Upper lobe of right lung (tissue), 1 donor: ENCODE measurements at regions not wholly inside any gene's neighbourhood (a gene's known extent, or its start where the extent isn't known, plus 50 kb on each side); places are given as distances from the start of the nearest gene placed in this dataset.

Experiments
- ATAC-seq: fragments of 200-7000 bp; cut with Tn5 transposase; one replicate; pipeline ENCODE4 v1.9.1; 2020; ENCODE audit warnings: mild to moderate bottlenecking, moderate library complexity
- DNase-seq: peaks from one replicate; pipeline ENCODE4 v3.0.0-alpha.2; 2020
- H3K27ac ChIP-seq: fragments of 200-600 bp; one replicate; pipeline ENCODE4 v1.8.0; 2022
- H3K27me3 ChIP-seq: fragments of 200-600 bp; one replicate; pipeline ENCODE4 v1.8.0; 2022; ENCODE audit warnings: mild to moderate bottlenecking
- H3K36me3 ChIP-seq: fragments of 200-600 bp; one replicate; pipeline ENCODE4 v1.8.0; 2022
- H3K4me1 ChIP-seq: fragments of 200-600 bp; one replicate; pipeline ENCODE4 v1.8.0; 2022
- H3K4me3 ChIP-seq: fragments of 200-600 bp; one replicate; pipeline ENCODE4 v1.8.0; 2022; ENCODE audit warnings: mild to moderate bottlenecking
- H3K9me3 ChIP-seq: fragments of 200-600 bp; one replicate; pipeline ENCODE4 v1.8.0; 2022
- CTCF ChIP-seq: fragments of 200-600 bp; IDR thresholded peaks from one replicate; pipeline ENCODE4 v1.8.0; 2022; ENCODE audit warnings: antibody characterized with exemption
- intact Hi-C: fragments of 100-400 bp; cut with DNase I; formaldehyde crosslinking; loops from one replicate; pipeline ENCODE4 v1.11.0; 2022
- donor health status: DM: no; HTN: yes; CAD: no; lungs with severe emphysema.

DNA sequence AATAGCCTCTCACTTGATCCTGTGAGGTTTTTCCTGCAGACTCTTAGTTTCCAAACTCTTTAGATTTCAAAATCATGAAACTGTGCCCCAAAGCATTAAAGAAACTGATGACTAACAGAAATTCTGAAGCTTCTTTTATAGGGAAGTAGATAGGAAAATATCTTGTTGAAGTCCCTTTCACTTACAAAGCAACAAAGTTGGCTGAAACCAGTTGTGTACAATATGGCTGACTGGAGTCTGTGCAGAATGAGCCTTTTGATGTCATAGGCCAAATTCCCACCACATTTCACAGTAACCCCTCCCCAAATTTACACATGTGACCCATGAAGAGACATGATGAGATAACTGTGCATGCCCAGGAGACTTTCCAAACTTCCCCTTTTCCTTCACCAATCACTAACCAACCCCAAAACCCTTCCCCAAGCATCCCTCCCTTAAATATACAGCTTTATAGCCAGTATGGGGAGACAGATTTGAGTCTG is 61.7 kb upstream of the NCK2 start:
- no peaks in the 10 kb centered on the region for H3K27me3 ChIP-seq
- intact Hi-C loops: no loop called here
- no peaks in the 10 kb centered on the region for H3K36me3 ChIP-seq
- TF ChIP-seq CTCF: no peak
- H3K27ac ChIP-seq: no peak overlapping the region
- ATAC-seq (no peak), DNase-seq (no peak)
- no peak overlapping the region for H3K4me3 ChIP-seq
- no peaks in the 10 kb centered on the region for H3K9me3 ChIP-seq
- H3K4me1 ChIP-seq: no peaks in the 10 kb centered on the region

DNA sequence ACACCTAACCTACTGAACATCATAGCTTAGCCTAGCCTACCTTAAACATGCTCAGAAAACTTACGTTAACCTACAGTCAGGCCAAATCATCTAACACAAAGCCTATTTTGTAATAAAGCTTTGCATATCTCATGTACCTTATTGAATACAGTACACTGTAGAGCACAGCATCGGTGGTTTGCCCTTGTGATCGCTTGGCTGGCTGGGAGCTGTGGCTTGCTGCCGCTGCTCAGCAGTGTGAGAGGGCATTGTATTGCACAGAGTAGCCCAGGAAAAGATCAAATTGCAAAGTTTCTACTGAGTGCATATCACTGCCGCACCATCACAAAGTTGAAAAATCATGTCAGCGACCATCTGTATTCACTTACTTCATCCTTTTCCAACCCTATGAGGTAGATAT is 62.3 kb upstream of the NCK2 start:
- intact Hi-C loops: no loop called here
- H3K4me1 ChIP-seq: no peaks in the 10 kb centered on the region
- no peaks in the 10 kb centered on the region for H3K36me3 ChIP-seq
- no peak for TF ChIP-seq CTCF
- no peak overlapping the region for H3K4me3 ChIP-seq
- H3K27me3 ChIP-seq: no peaks in the 10 kb centered on the region
- no peak overlapping the region for H3K27ac ChIP-seq
- DNase-seq (no peak), ATAC-seq (no peak)
- H3K9me3 ChIP-seq: no peaks in the 10 kb centered on the region

- H3K4me3 ChIP-seq: no peak overlapping the region
- no peak overlapping the region for H3K27ac ChIP-seq
- H3K9me3 ChIP-seq: no peaks in the 10 kb centered on the region
- intact Hi-C loops: no loop called here
- TF ChIP-seq CTCF: no peak
- H3K27me3 ChIP-seq: no peaks in the 10 kb centered on the region
- H3K4me1 ChIP-seq: no peaks in the 10 kb centered on the region
- ATAC-seq: no peak
- DNase-seq: no peak
- H3K36me3 ChIP-seq: no peaks in the 10 kb centered on the region
Observed at GRCh38 chr2:105681927-105682326, 62.8 kb upstream of the NCK2 start.

DNA sequence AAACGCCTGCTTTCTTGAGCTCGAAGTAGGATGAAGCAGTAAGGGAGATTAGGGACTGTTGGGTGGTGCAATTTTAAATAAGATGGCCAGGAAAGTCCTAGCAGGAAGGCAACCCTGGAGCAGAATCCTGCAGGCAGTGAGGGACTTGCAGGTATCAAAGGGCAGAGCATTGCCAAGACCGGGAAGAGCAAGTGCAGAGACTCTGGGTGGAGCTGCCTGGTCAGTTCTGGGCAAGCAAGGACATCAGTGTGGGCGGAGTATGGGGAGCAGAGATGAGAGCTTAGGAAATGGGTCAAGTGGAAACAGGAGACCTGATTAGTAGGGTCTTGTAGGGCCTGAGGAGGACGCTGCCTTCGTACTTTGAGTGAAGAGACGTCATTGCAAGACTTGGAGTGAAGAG is 64.4 kb upstream of the NCK2 start:
- no peak for DNase-seq
- H3K4me3 ChIP-seq: no peak overlapping the region
- intact Hi-C loops: no loop called here
- ATAC-seq: no peak
- no peak overlapping the region for H3K27ac ChIP-seq
- no peaks in the 10 kb centered on the region for H3K27me3 ChIP-seq
- H3K4me1 ChIP-seq: no peaks in the 10 kb centered on the region
- H3K9me3 ChIP-seq: no peaks in the 10 kb centered on the region
- no peak for TF ChIP-seq CTCF
- H3K36me3 ChIP-seq: no peaks in the 10 kb centered on the region

GRCh38 chr2:105678346-105678745 is 66.4 kb upstream of the NCK2 start:
- H3K27ac ChIP-seq: no peak overlapping the region
- intact Hi-C loops: no loop called here
- no peaks in the 10 kb centered on the region for H3K36me3 ChIP-seq
- no peaks in the 10 kb centered on the region for H3K9me3 ChIP-seq
- H3K4me1 ChIP-seq: no peaks in the 10 kb centered on the region
- H3K27me3 ChIP-seq: no peaks in the 10 kb centered on the region
- no peak for TF ChIP-seq CTCF
- ATAC-seq (no peak), DNase-seq (no peak)
- no peak overlapping the region for H3K4me3 ChIP-seq

DNA sequence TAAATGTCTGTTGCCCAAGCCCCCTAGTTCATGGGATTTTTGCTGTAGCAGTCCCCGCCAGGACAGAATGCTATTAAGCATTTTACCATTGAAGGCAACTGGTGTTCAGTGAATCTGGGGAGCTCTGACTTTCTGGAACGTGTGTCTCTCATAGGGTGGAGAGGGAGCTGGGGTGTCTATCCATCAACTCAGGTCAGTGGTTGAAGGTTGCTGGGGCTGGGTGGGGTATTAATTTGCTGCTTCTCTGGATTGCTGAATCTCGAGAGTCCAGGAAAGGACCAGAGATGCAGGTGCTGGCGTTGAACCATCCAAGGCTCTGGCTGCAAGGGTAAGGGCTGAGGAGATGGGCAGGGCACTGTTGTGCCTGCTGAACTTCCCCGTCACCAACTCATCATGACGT is 66.8 kb upstream of the NCK2 start:
- DNase-seq (no peak), ATAC-seq (no peak)
- intact Hi-C loops: no loop called here
- Histone ChIP-seq H3K9me3 (no peaks in the 10 kb centered on the region), H3K27me3 (no peaks in the 10 kb centered on the region), H3K27ac (no peak overlapping the region), H3K4me1 (no peaks in the 10 kb centered on the region), H3K36me3 (no peaks in the 10 kb centered on the region), H3K4me3 (no peak overlapping the region)
- no peak for TF ChIP-seq CTCF
